ENCODE measurements at regions not wholly inside any gene's neighbourhood (a gene's known extent, or its start where the extent isn't known, plus 50 kb on each side); places are given as distances from the start of the nearest gene placed in this dataset.
"Not testable (repeated sequence)": the region's sequence is repeated elsewhere in the genome, so short reads cannot be mapped to it uniquely, and the experiment has no call there.

- DNase-seq: no peak
Observed at GRCh38 chr7:131152766-131153165, 174.9 kb upstream of the MKLN1 start.

- DNase-seq: no peak
Observed at GRCh38 chr7:131154380-131154779, 173.3 kb upstream of the MKLN1 start.

GRCh38 chr7:131157530-131158243, 170.0 kb upstream of the MKLN1 start:
- no peak for DNase-seq

GRCh38 chr7:131158244-131158636, 169.4 kb upstream of the MKLN1 start:
- DNase-seq: not testable (repeated sequence)

GRCh38 chr7:131159961-131160361, 167.7 kb upstream of the MKLN1 start:
- no peak for DNase-seq

GRCh38 chr7:131161103-131161502, 166.6 kb upstream of the MKLN1 start:
- DNase-seq: no peak

GRCh38 chr7:131164025-131164925, 163.4 kb upstream of the MKLN1 start:
- DNase-seq: no peak

GRCh38 chr7:131166066-131166465, 161.6 kb upstream of the MKLN1 start:
- DNase-seq: no peak

GRCh38 chr7:131170440-131171271, 157.0 kb upstream of the MKLN1 start:
- no peak for DNase-seq

- no peak for DNase-seq
Observed at GRCh38 chr7:131173145-131173890, 154.4 kb upstream of the MKLN1 start.

GRCh38 chr7:131174391-131174790, 153.3 kb upstream of the MKLN1 start:
- DNase-seq: no peak

GRCh38 chr7:131174855-131175254, 152.8 kb upstream of the MKLN1 start:
- no peak for DNase-seq

- no peak for DNase-seq
Observed at GRCh38 chr7:131182446-131183058, 145.1 kb upstream of the MKLN1 start.

- DNase-seq: no peak
Observed at GRCh38 chr7:131183072-131183471, 144.6 kb upstream of the MKLN1 start.

GRCh38 chr7:131183611-131184119, 144.0 kb upstream of the MKLN1 start:
- DNase-seq: peak; percentile 30

GRCh38 chr7:131186816-131187215, 140.9 kb upstream of the MKLN1 start:
- DNase-seq: no peak

- DNase-seq: peak; percentile 43
Observed at GRCh38 chr7:131188367-131189339, 139.0 kb upstream of the MKLN1 start.

GRCh38 chr7:131189488-131189887, 138.2 kb upstream of the MKLN1 start:
- DNase-seq: no peak

GRCh38 chr7:131190146-131190545, 137.5 kb upstream of the MKLN1 start:
- DNase-seq: no peak

GRCh38 chr7:131190581-131190980, 137.1 kb upstream of the MKLN1 start:
- no peak for DNase-seq

All from activated CD4-positive, alpha-beta T cell treated with anti-CD3 and anti-CD28 coated beads, Interleukin-2, amount 50 U/mL, for 1 hour (primary cell).